Ishikawa (cell line): ENCODE measurements at regions not wholly inside any gene's neighbourhood (a gene's known extent, or its start where the extent isn't known, plus 50 kb on each side); places are given as distances from the start of the nearest gene placed in this dataset.

Experiments used
- EP300 ChIP-seq: IDR thresholded peaks from 2 replicates; pipeline ENCODE4 v1.6.1; 2012; ENCODE audit warnings: borderline replicate concordance
- FOXM1 ChIP-seq: IDR thresholded peaks from 2 replicates; pipeline ENCODE4 v1.6.1; 2012; ENCODE audit warnings: low read depth, borderline replicate concordance
- MAX ChIP-seq: IDR thresholded peaks from 2 replicates; pipeline ENCODE4 v1.6.1; 2012
- REST ChIP-seq: IDR thresholded peaks from 2 replicates; pipeline ENCODE4 v1.6.1; 2012; ENCODE audit warnings: low read depth, mild to moderate bottlenecking
- TAF1 ChIP-seq: IDR thresholded peaks from 2 replicates; pipeline ENCODE4 v1.6.1; 2012; ENCODE audit warnings: low read depth, mild to moderate bottlenecking
- USF1 ChIP-seq: IDR thresholded peaks from 2 replicates; pipeline ENCODE4 v1.6.1; 2012
- YY1 ChIP-seq: IDR thresholded peaks from 2 replicates; pipeline ENCODE4 v1.6.1; 2012; ENCODE audit warnings: low read depth
- ZBTB7A ChIP-seq: IDR thresholded peaks from 2 replicates; pipeline ENCODE4 v1.6.1; 2012; ENCODE audit warnings: low read depth

GRCh38 chr4:158395343-158395742, 126.3 kb upstream of the RXFP1 start:
- TF ChIP-seq YY1, result no peak
- TF ChIP-seq MAX, result no peak
- TF ChIP-seq FOXM1, result no peak
- no peak for TF ChIP-seq USF1
- TF ChIP-seq EP300, result no peak
- TF ChIP-seq REST, result no peak
- TF ChIP-seq TAF1, result no peak
- TF ChIP-seq ZBTB7A, result no peak
